ENCODE measurements at regions not wholly inside any gene's neighbourhood (a gene's known extent, or its start where the extent isn't known, plus 50 kb on each side); places are given as distances from the start of the nearest gene placed in this dataset.
"Not testable (repeated sequence)": the region's sequence is repeated elsewhere in the genome, so short reads cannot be mapped to it uniquely, and the experiment has no call there.

DNA sequence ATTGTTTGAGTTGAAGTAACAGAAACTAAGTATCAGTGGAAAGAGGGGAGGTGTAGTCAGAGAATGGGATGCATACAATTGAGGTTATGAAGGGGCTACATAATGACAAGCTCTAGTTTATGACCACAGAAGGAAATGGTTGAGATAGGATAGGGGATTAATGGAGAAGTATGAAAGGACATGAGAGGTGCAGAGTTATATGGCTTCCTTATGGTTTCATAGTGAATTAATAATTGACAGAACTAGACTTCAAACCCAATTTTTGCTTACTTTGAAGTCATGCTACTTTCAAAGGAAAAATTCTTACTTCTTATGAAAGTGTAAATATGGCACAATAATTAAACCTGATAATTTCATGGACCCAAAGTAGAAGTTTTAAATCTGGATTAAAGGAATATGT is 340.3 kb upstream of the LRRC4C start:
- Histone ChIP-seq H3K27ac (replicated peaks in 1 of 4) (no peak overlapping the region), H3K36me3 (no peaks in the 10 kb centered on the region), H3K4me3 (no peak overlapping the region), H3K4me1 (no peaks in the 10 kb centered on the region), H3K9me3 (no peaks in the 10 kb centered on the region), H3K27me3 (no peaks in the 10 kb centered on the region)
- TF ChIP-seq, protein P1, sequence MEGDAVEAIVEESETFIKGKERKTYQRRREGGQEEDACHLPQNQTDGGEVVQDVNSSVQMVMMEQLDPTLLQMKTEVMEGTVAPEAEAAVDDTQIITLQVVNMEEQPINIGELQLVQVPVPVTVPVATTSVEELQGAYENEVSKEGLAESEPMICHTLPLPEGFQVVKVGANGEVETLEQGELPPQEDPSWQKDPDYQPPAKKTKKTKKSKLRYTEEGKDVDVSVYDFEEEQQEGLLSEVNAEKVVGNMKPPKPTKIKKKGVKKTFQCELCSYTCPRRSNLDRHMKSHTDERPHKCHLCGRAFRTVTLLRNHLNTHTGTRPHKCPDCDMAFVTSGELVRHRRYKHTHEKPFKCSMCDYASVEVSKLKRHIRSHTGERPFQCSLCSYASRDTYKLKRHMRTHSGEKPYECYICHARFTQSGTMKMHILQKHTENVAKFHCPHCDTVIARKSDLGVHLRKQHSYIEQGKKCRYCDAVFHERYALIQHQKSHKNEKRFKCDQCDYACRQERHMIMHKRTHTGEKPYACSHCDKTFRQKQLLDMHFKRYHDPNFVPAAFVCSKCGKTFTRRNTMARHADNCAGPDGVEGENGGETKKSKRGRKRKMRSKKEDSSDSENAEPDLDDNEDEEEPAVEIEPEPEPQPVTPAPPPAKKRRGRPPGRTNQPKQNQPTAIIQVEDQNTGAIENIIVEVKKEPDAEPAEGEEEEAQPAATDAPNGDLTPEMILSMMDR (IDR thresholded peaks at IDR 0.05): no peak
- TF ChIP-seq POLR2AphosphoS5 (IDR thresholded peaks at IDR 0.05) (no peak), POLR2A (IDR thresholded peaks at IDR 0.05; ENCODE audit: low read depth) (no peak), EP300 (IDR thresholded peaks at IDR 0.05) (no peak)
- DNase-seq (ENCODE audit: extremely low spot score): no peak
- intact Hi-C loops (cut with DNase I): no loop called here

DNA sequence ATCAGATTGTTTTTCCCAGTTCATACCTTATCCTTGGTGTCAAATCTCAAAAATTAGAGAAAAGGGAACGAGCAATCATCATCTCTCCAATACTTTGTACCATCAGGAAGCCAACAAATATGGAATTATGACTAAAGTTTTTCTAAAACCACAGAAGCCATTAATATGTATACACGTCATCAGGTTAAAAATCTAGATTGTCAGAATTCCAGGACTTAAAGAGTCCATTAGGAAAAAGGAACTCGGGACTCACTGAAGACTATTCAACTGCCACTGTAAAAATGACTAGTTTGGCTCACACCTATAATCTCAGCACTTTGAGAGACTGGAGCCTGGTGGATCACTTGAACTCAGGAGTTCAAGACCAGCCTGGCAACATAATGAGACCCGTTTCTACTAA is 344.4 kb upstream of the LRRC4C start:
- TF ChIP-seq EP300 (IDR thresholded peaks at IDR 0.05): no peak
- no peak for TF ChIP-seq POLR2AphosphoS5 (IDR thresholded peaks at IDR 0.05)
- TF ChIP-seq POLR2A (IDR thresholded peaks at IDR 0.05; ENCODE audit: low read depth): no peak
- TF ChIP-seq, protein P1 (IDR thresholded peaks at IDR 0.05): no peak
- intact Hi-C loops (cut with DNase I): no loop called here
- 61% methylated on average over 4 of the region's 4 CpGs for WGBS
- no peaks in the 10 kb centered on the region for H3K36me3 ChIP-seq
- DNase-seq (ENCODE audit: extremely low spot score): no peak
- no peaks in the 10 kb centered on the region for H3K27me3 ChIP-seq
- H3K9me3 ChIP-seq: no peaks in the 10 kb centered on the region
- H3K4me1 ChIP-seq: no peaks in the 10 kb centered on the region
- H3K4me3 ChIP-seq: no peak overlapping the region
- no peak overlapping the region for H3K27ac ChIP-seq (replicated peaks in 1 of 4)

DNA sequence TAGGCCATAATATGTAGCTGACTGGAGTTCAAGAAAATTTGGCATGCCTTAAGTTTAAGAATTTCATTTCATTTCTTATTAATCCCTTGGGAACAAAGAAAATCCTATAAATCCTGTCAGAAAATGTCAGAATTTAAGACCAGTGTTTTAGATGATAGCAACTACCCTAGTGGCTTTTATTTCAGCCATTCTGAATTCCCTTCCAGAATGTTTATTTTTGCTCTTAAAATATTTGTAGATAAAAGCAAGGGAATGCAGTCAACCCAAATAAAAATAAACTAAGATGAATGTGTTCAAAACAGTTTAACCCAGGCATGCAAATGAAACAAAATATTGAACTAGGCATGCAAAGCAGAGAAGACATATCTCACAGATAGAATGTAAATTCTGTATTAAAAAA is 356.9 kb upstream of the LRRC4C start:
- Histone ChIP-seq H3K27ac (replicated peaks in 1 of 4) (no peak overlapping the region), H3K4me1 (no peaks in the 10 kb centered on the region), H3K36me3 (no peaks in the 10 kb centered on the region), H3K9me3 (peaks cover 0 to 9% (median 0%) of the 10 kb centered on the region in 4 donors), H3K27me3 (no peaks in the 10 kb centered on the region), H3K4me3 (no peak overlapping the region)
- no peak for DNase-seq (ENCODE audit: extremely low spot score)
- TF ChIP-seq EP300 (IDR thresholded peaks at IDR 0.05) (no peak), POLR2AphosphoS5 (IDR thresholded peaks at IDR 0.05) (no peak), POLR2A (IDR thresholded peaks at IDR 0.05; ENCODE audit: low read depth) (no peak)
- TF ChIP-seq, protein P1 (IDR thresholded peaks at IDR 0.05): no peak
- intact Hi-C loops (cut with DNase I): no loop called here

DNA sequence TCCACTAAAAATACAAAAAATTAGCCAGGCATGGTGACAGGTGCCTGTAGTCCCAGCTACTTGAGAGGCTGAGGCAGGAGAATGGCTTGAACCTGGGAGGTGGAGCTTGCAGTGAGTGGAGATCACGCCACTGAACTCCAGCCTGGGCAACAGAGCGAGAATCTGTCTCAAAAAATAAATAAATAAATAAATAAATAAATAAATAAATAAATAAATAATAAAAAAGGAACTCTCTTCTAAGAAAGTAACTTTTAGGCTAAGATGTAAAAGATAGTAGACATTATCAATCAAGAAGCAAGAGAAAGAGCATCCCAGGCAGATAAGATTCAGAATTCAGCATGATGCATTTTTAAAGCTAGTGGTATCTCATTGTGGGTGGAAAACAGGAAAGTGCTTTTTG is 364.8 kb upstream of the LRRC4C start:
- H3K27me3 ChIP-seq; H3K4me3 ChIP-seq; H3K36me3 ChIP-seq; DNase-seq (ENCODE audit: extremely low spot score); H3K27ac ChIP-seq (replicated peaks in 1 of 4); intact Hi-C loops (cut with DNase I); H3K9me3 ChIP-seq; H3K4me1 ChIP-seq: not testable (repeated sequence)
- 89% methylated on average over 2 of the region's 2 CpGs for WGBS

DNA sequence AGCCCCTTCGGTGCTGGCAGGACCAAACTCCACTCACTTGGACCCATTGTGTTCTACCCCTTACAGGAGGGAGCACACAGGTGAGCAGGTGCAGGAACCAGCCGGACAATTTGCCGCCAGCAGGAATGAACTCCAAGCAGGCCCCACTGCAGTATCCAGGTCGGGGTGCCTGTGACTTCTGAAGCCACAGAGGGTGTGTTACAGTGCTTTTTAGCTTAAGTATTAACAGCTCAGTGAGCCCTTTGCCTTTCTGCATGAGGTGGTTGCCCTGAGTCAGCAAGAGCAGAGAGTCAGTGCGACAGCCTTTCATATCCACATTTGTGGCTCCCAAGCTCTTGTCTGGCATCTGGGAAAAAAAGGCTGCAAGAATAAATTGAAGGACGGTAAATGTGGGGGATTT is 366.6 kb upstream of the LRRC4C start:
- no peaks in the 10 kb centered on the region for H3K9me3 ChIP-seq
- DNase-seq (ENCODE audit: extremely low spot score): no peak
- H3K4me3 ChIP-seq: no peak overlapping the region
- H3K4me1 ChIP-seq: no peaks in the 10 kb centered on the region
- TF ChIP-seq POLR2A (IDR thresholded peaks at IDR 0.05; ENCODE audit: low read depth) (no peak), EP300 (IDR thresholded peaks at IDR 0.05) (no peak), POLR2AphosphoS5 (IDR thresholded peaks at IDR 0.05) (no peak)
- TF ChIP-seq, protein P1 (IDR thresholded peaks at IDR 0.05): no peak
- H3K36me3 ChIP-seq: no peaks in the 10 kb centered on the region
- H3K27ac ChIP-seq (replicated peaks in 1 of 4): no peak overlapping the region
- WGBS: 94% methylated on average over 3 of the region's 6 CpGs
- no peaks in the 10 kb centered on the region for H3K27me3 ChIP-seq
- intact Hi-C loops (cut with DNase I): no loop called here

Measured in esophagus muscularis mucosa (tissue), 4 donors.